Liver (tissue), 8 donors: ENCODE measurements at regions not wholly inside any gene's neighbourhood (a gene's known extent, or its start where the extent isn't known, plus 50 kb on each side); places are given as distances from the start of the nearest gene placed in this dataset.

ENCODE experiments used
- DNase-seq: peaks from one replicate; pipeline ENCODE4 v3.0.0-alpha.2; 2017; ENCODE audit warnings: low spot score
- H3K27ac ChIP-seq, 2 donors: one replicate each; pipeline ENCODE4 v1.7.0; 2013; ENCODE audit warnings: inconsistent platforms in 2 of 2, low read length in 2 of 2, control low read depth in 1 of 2, low read depth in 1 of 2, mild to moderate bottlenecking in 1 of 2
- H3K27me3 ChIP-seq, 4 donors: one replicate each; pipeline versions ENCODE4 v1.6.1 to v1.7.0; 2013; ENCODE audit warnings: low read length in 3 of 4, inconsistent platforms in 1 of 4, mild to moderate bottlenecking in 1 of 4, moderate library complexity in 1 of 4; ENCODE audit not compliant: control insufficient read depth in 4 of 4, insufficient read depth in 4 of 4
- H3K36me3 ChIP-seq, 4 donors: one replicate each; pipeline versions ENCODE4 v1.6.1 to v1.7.0; 2013; ENCODE audit warnings: low read length in 3 of 4, mild to moderate bottlenecking in 3 of 4, low read depth in 1 of 4, moderate library complexity in 1 of 4; ENCODE audit not compliant: control insufficient read depth in 4 of 4, insufficient read depth in 3 of 4
- H3K4me1 ChIP-seq, 4 donors: one replicate each; pipeline versions ENCODE4 v1.6.1 to v1.7.0; 2013; ENCODE audit warnings: low read length in 3 of 4, mild to moderate bottlenecking in 3 of 4, moderate library complexity in 1 of 4; ENCODE audit not compliant: control insufficient read depth in 4 of 4, insufficient read depth in 4 of 4
- H3K4me3 ChIP-seq, 3 donors: one replicate each; pipeline versions ENCODE4 v1.6.1 to v1.7.0; 2013; ENCODE audit warnings: low read length in 3 of 3, control low read depth in 1 of 3, low read depth in 1 of 3, mild to moderate bottlenecking in 1 of 3
- H3K9ac ChIP-seq, 2 donors: one replicate each; pipeline ENCODE4 v1.7.0; 2013; ENCODE audit warnings: low read length in 2 of 2, mild to moderate bottlenecking in 2 of 2, moderate library complexity in 2 of 2, control low read depth in 1 of 2, low read depth in 1 of 2
- H3K9me3 ChIP-seq, 4 donors: one replicate each; pipeline versions ENCODE4 v1.6.1 to v1.7.0; 2013; ENCODE audit warnings: low read length in 3 of 4; ENCODE audit not compliant: control insufficient read depth in 4 of 4
- ATF3 ChIP-seq: IDR thresholded peaks from 2 replicates; pipeline ENCODE4 v1.6.1; 2016; ENCODE audit warnings: antibody characterized with exemption
- CTCF ChIP-seq: fragments of 150-350 bp; IDR thresholded peaks from 2 replicates; pipeline ENCODE4 v1.5.1; 2017; ENCODE audit warnings: improper control_type of control experiment, low read depth, low read length; ENCODE audit not compliant: missing input control
- EGR1 ChIP-seq, 2 donors: IDR thresholded peaks; 2 replicates each; pipeline ENCODE4 v1.6.1; 2016 to 2018; ENCODE audit warnings: antibody characterized with exemption in 2 of 2, low read depth in 2 of 2
- FOXA1 ChIP-seq: IDR thresholded peaks from 2 replicates; pipeline ENCODE4 v1.6.1; 2016; ENCODE audit warnings: antibody characterized with exemption
- FOXA2 ChIP-seq: IDR thresholded peaks from 2 replicates; pipeline ENCODE4 v1.6.1; 2016; ENCODE audit warnings: antibody characterized with exemption
- GABPA ChIP-seq, 2 donors: IDR thresholded peaks in 1 of 2; conservative IDR thresholded peaks in 1 of 2; 2 replicates each; pipeline ENCODE4 v1.6.1; 2016; ENCODE audit warnings: antibody characterized with exemption in 2 of 2, mild to moderate bottlenecking in 1 of 2, moderate library complexity in 1 of 2
- HNF4A ChIP-seq, 2 donors: conservative IDR thresholded peaks; 2 replicates each; pipeline ENCODE4 v1.6.1; 2016; ENCODE audit warnings: antibody characterized with exemption in 2 of 2, mild to moderate bottlenecking in 2 of 2
- HNF4G ChIP-seq: IDR thresholded peaks from 2 replicates; pipeline ENCODE4 v1.6.1; 2016; ENCODE audit warnings: antibody characterized with exemption
- JUND ChIP-seq, 2 donors: IDR thresholded peaks; 2 replicates each; pipeline ENCODE4 v1.6.1; 2016; ENCODE audit warnings: antibody characterized with exemption in 2 of 2
- MAX ChIP-seq: IDR thresholded peaks from 2 replicates; pipeline ENCODE4 v1.6.1; 2016; ENCODE audit warnings: antibody characterized with exemption
- NR2F2 ChIP-seq: IDR thresholded peaks from 2 replicates; pipeline ENCODE4 v1.6.1; 2016; ENCODE audit warnings: antibody characterized with exemption
- RAD21 ChIP-seq, 2 donors: IDR thresholded peaks; 2 replicates each; pipeline ENCODE4 v1.6.1; 2016; ENCODE audit warnings: antibody characterized with exemption in 2 of 2, mild to moderate bottlenecking in 2 of 2
- REST ChIP-seq: IDR thresholded peaks from 2 replicates; pipeline ENCODE4 v1.6.1; 2016; ENCODE audit warnings: antibody characterized with exemption, mild to moderate bottlenecking
- RXRA ChIP-seq, 2 donors: IDR thresholded peaks; 2 replicates each; pipeline ENCODE4 v1.6.1; 2017 to 2018; ENCODE audit warnings: antibody characterized with exemption in 2 of 2, mild to moderate bottlenecking in 1 of 2
- SP1 ChIP-seq: IDR thresholded peaks from 2 replicates; pipeline ENCODE4 v1.6.1; 2018; ENCODE audit warnings: antibody characterized with exemption, mild to moderate bottlenecking
- TAF1 ChIP-seq: conservative IDR thresholded peaks from 2 replicates; pipeline ENCODE4 v1.6.1; 2016; ENCODE audit warnings: antibody characterized with exemption, mild to moderate bottlenecking
- YY1 ChIP-seq: IDR thresholded peaks from 2 replicates; pipeline ENCODE4 v1.6.1; 2016; ENCODE audit warnings: antibody characterized with exemption, mild to moderate bottlenecking
- ZBTB33 ChIP-seq: IDR thresholded peaks from 2 replicates; pipeline ENCODE4 v1.6.1; 2016; ENCODE audit warnings: antibody characterized with exemption
- WGBS: extraction: QIAGEN DNeasy Blood & Tissue Kit; methylation state at CpG from one replicate; pipeline ENCODE4 v1.1.7; 2013; 5-methylcytosine and 5-hydroxymethylcytosine counted together
- donor health status: healthy.
- donor health status: healthy.
- donor health status: healthy.
- donor health status: healthy.
- donor health status: healthy.

GRCh38 chr10:21161090-21161625, 264.0 kb upstream of the NEBL start:
- Histone ChIP-seq H3K4me1 (no peaks in the 10 kb centered on the region), H3K4me3 (no peak overlapping the region), H3K9ac (no peak overlapping the region), H3K27me3 (peaks cover 0 to 5% (median 2%) of the 10 kb centered on the region in 4 donors), H3K36me3 (no peaks in the 10 kb centered on the region), H3K9me3 (no peaks in the 10 kb centered on the region), H3K27ac (no peak overlapping the region)
- TF ChIP-seq RAD21 (IDR thresholded peaks at IDR 0.05) (no peak), YY1 (no peak), MAX (no peak), FOXA1 (no peak), JUND (IDR thresholded peaks at IDR 0.05) (no peak), ZBTB33 (no peak), CTCF (no peak), SP1 (no peak), RXRA (IDR thresholded peaks at IDR 0.05) (no peak), ATF3 (no peak), HNF4G (no peak), TAF1 (no peak), GABPA (IDR thresholded peaks at IDR 0.05 in 1 of 2, conservative IDR thresholded peaks at IDR 0.05 in 1 of 2) (no peak), HNF4A (conservative IDR thresholded peaks at IDR 0.05) (no peak), EGR1 (IDR thresholded peaks at IDR 0.05; ENCODE audit: low read depth in 2 of 2) (no peak), NR2F2 (no peak), FOXA2 (no peak), REST (no peak)
- WGBS: 75% methylated on average over 5 of the region's 5 CpGs
- DNase-seq: no peak
